ENCODE measurements at regions not wholly inside any gene's neighbourhood (a gene's known extent, or its start where the extent isn't known, plus 50 kb on each side); places are given as distances from the start of the nearest gene placed in this dataset.

GRCh38 chr11:15579287-15580001 is 464.7 kb downstream of the INSC start:
- TF ChIP-seq CTCF (IDR thresholded peaks at IDR 0.05 in 2 of 3, conservative IDR thresholded peaks at IDR 0.05 in 1 of 3; ENCODE audit: borderline replicate concordance in 1 of 3, insufficient read depth in 1 of 3, low read depth in 2 of 3, low read length in 2 of 3) (no peak), ZNF274 (IDR thresholded peaks at IDR 0.05; ENCODE audit: low read depth, low read length) (no peak), SIN3A (IDR thresholded peaks at IDR 0.05; ENCODE audit: low read depth) (no peak), RAD21 (IDR thresholded peaks at IDR 0.05; ENCODE audit: low read depth) (no peak), JUND (IDR thresholded peaks at IDR 0.05) (no peak), ATF3 (IDR thresholded peaks at IDR 0.05) (no peak), POLR2AphosphoS5 (IDR thresholded peaks at IDR 0.05; ENCODE audit: low read depth, low read length) (no peak), REST (IDR thresholded peaks at IDR 0.05; ENCODE audit: low read depth) (no peak)

Data from HCT116 (cell line).